KMS-11 (cell line): ENCODE measurements at regions not wholly inside any gene's neighbourhood (a gene's known extent, or its start where the extent isn't known, plus 50 kb on each side); places are given as distances from the start of the nearest gene placed in this dataset.

Experiments used
- H2AFZ ChIP-seq: fragments of 200-600 bp; sonication (generic); 2 replicates; pipeline ENCODE4 v1.6.1; 2016; ENCODE audit warnings: antibody characterized with exemption, mixed run types, low read depth
- H3K27ac ChIP-seq: fragments of 200-600 bp; sonication (generic); 2 replicates; pipeline ENCODE4 v1.6.1; 2016; ENCODE audit warnings: mild to moderate bottlenecking, mixed run types
- H3K27me3 ChIP-seq: fragments of 200-600 bp; sonication (generic); 2 replicates; pipeline ENCODE4 v1.6.1; 2017; ENCODE audit warnings: mild to moderate bottlenecking, low read depth, mixed run types, moderate library complexity; ENCODE audit not compliant: insufficient read depth
- H3K36me3 ChIP-seq: fragments of 200-600 bp; sonication (generic); 2 replicates; pipeline ENCODE4 v1.6.1; 2017; ENCODE audit warnings: mild to moderate bottlenecking, mixed run types; ENCODE audit not compliant: insufficient read depth
- H3K4me1 ChIP-seq: fragments of 200-600 bp; sonication (generic); 2 replicates; pipeline ENCODE4 v1.6.1; 2016; ENCODE audit warnings: mild to moderate bottlenecking, low read depth, mixed run types; ENCODE audit not compliant: poor library complexity, severe bottlenecking
- H3K4me2 ChIP-seq: fragments of 200-600 bp; sonication (generic); 2 replicates; pipeline ENCODE4 v1.7.0; 2016; ENCODE audit warnings: mild to moderate bottlenecking, mixed run types
- H3K4me3 ChIP-seq: fragments of 200-600 bp; sonication (generic); IDR thresholded peaks from 2 replicates; pipeline ENCODE4 v1.6.1; 2017; ENCODE audit warnings: low read depth, low read length, mixed read lengths; ENCODE audit not compliant: insufficient read depth
- H3K79me2 ChIP-seq: fragments of 200-600 bp; sonication (generic); 2 replicates; pipeline ENCODE4 v1.6.1; 2016; ENCODE audit warnings: low read depth, mixed run types; ENCODE audit not compliant: insufficient read depth
- H3K9ac ChIP-seq: fragments of 200-600 bp; sonication (generic); 2 replicates; pipeline ENCODE4 v1.6.1; 2016; ENCODE audit warnings: mild to moderate bottlenecking, mixed run types
- H4K20me1 ChIP-seq: fragments of 200-600 bp; sonication (generic); 2 replicates; pipeline ENCODE4 v1.6.1; 2016; ENCODE audit warnings: mild to moderate bottlenecking, mixed run types; ENCODE audit not compliant: insufficient read depth
- TF ChIP-seq, protein P1 (sequence below): fragments of 200-600 bp; sonication (generic); conservative IDR thresholded peaks from 2 replicates; pipeline ENCODE4 v1.6.1; 2017; ENCODE audit warnings: low read depth, mild to moderate bottlenecking, antibody characterized with exemption, low read length, moderate library complexity, mixed read lengths

- Histone ChIP-seq H3K9ac (no peak overlapping the region), H3K27ac (no peak overlapping the region), H3K79me2 (no peaks in the 10 kb centered on the region), H3K4me2 (no peak overlapping the region), H3K4me1 (no peaks in the 10 kb centered on the region), H3K4me3 (no peak overlapping the region), H3K27me3 (no peaks in the 10 kb centered on the region), H2AFZ (no peak overlapping the region), H3K36me3 (no peaks in the 10 kb centered on the region), H4K20me1 (no peaks in the 10 kb centered on the region)
- TF ChIP-seq, protein P1, sequence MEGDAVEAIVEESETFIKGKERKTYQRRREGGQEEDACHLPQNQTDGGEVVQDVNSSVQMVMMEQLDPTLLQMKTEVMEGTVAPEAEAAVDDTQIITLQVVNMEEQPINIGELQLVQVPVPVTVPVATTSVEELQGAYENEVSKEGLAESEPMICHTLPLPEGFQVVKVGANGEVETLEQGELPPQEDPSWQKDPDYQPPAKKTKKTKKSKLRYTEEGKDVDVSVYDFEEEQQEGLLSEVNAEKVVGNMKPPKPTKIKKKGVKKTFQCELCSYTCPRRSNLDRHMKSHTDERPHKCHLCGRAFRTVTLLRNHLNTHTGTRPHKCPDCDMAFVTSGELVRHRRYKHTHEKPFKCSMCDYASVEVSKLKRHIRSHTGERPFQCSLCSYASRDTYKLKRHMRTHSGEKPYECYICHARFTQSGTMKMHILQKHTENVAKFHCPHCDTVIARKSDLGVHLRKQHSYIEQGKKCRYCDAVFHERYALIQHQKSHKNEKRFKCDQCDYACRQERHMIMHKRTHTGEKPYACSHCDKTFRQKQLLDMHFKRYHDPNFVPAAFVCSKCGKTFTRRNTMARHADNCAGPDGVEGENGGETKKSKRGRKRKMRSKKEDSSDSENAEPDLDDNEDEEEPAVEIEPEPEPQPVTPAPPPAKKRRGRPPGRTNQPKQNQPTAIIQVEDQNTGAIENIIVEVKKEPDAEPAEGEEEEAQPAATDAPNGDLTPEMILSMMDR, result no peak
Observed at GRCh38 chr16:48852951-48853350, 243.0 kb upstream of the N4BP1 start.

GRCh38 chr16:48852458-48852857 lies 242.5 kb upstream of the N4BP1 start:
- Histone ChIP-seq H3K27me3 (no peaks in the 10 kb centered on the region), H3K36me3 (no peaks in the 10 kb centered on the region), H3K9ac (no peak overlapping the region), H3K4me1 (no peaks in the 10 kb centered on the region), H4K20me1 (no peaks in the 10 kb centered on the region), H3K4me3 (no peak overlapping the region), H2AFZ (no peak overlapping the region), H3K79me2 (no peaks in the 10 kb centered on the region), H3K4me2 (no peak overlapping the region), H3K27ac (no peak overlapping the region)
- TF ChIP-seq, protein P1, result no peak

- Histone ChIP-seq H4K20me1 (no peaks in the 10 kb centered on the region), H3K27ac (no peak overlapping the region), H3K4me1 (no peaks in the 10 kb centered on the region), H3K9ac (no peak overlapping the region), H3K4me2 (no peak overlapping the region), H3K4me3 (no peak overlapping the region), H3K79me2 (no peaks in the 10 kb centered on the region), H2AFZ (no peak overlapping the region), H3K27me3 (no peaks in the 10 kb centered on the region), H3K36me3 (no peaks in the 10 kb centered on the region)
- TF ChIP-seq, protein P1, result no peak
Observed at GRCh38 chr16:48850097-48850770, 240.3 kb upstream of the N4BP1 start.

DNA sequence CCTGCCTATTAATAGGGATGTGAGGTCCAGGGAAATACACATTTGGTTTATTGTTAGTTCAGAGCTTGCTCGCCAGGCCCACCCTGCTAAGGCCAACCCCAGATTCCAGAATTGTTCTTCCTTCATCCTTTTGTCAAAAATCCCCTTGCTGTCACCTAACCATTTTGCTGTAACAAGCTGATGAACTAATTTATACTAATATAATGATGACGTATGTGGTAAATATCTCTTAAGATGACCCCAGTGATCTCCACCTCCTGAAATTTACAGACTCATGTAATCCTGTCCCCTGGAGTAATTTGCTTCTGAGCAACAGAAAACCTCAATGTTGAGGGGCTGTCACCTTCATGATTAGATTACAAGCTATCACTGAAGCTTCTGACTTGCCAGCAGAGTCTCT lies 236.3 kb upstream of the N4BP1 start:
- no peak overlapping the region for H3K4me2 ChIP-seq
- TF ChIP-seq, protein P1, result no peak
- no peak overlapping the region for H3K4me3 ChIP-seq
- no peaks in the 10 kb centered on the region for H3K79me2 ChIP-seq
- no peak overlapping the region for H2AFZ ChIP-seq
- H3K4me1 ChIP-seq, result no peaks in the 10 kb centered on the region
- H3K9ac ChIP-seq, result no peak overlapping the region
- no peaks in the 10 kb centered on the region for H3K36me3 ChIP-seq
- H3K27me3 ChIP-seq, result no peaks in the 10 kb centered on the region
- H4K20me1 ChIP-seq, result no peaks in the 10 kb centered on the region
- no peak overlapping the region for H3K27ac ChIP-seq
